HG03280 (cell line): ENCODE measurements at regions not wholly inside any gene's neighbourhood (a gene's known extent, or its start where the extent isn't known, plus 50 kb on each side); places are given as distances from the start of the nearest gene placed in this dataset.
"Not testable (repeated sequence)": the region's sequence is repeated elsewhere in the genome, so short reads cannot be mapped to it uniquely, and the experiment has no call there.

Source experiments
- ATAC-seq: cut with Tn5 transposase; IDR thresholded peaks from one replicate; pipeline ENCODE4 v1.9.1; 2021; ENCODE audit warnings: mild to moderate bottlenecking, moderate library complexity; ENCODE audit not compliant: unreplicated experiment

DNA sequence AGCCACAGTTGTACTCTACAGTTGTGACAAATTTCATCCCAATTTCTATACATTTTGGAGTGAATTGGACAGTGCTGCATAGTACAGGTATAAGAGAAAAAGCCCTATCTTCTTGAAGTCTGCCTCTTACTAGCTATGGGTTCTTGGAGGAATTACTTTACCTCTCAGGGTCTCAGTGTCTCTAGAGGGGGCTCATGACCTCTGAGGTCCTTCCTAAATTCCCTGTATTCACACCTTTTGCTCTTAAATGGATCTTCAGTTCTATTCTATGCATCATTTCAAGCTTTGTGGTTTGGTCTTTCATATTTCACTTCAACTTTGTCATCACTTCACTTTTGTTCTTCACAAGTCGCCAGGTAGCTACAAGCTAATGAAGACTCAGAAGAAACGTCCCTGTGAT, 71.2 kb upstream of the ERCC4 start:
- no peak for ATAC-seq

GRCh38 chr16:13850173-13850572, 69.8 kb upstream of the ERCC4 start:
- ATAC-seq: not testable (repeated sequence)

- no peak for ATAC-seq
These were observed 67.1 kb upstream of the ERCC4 start for GRCh38 chr16:13852827-13853226.

GRCh38 chr16:13856398-13856797, 63.6 kb upstream of the ERCC4 start:
- ATAC-seq: no peak

GRCh38 chr16:13856811-13857511, 63.0 kb upstream of the ERCC4 start:
- no peak for ATAC-seq

DNA sequence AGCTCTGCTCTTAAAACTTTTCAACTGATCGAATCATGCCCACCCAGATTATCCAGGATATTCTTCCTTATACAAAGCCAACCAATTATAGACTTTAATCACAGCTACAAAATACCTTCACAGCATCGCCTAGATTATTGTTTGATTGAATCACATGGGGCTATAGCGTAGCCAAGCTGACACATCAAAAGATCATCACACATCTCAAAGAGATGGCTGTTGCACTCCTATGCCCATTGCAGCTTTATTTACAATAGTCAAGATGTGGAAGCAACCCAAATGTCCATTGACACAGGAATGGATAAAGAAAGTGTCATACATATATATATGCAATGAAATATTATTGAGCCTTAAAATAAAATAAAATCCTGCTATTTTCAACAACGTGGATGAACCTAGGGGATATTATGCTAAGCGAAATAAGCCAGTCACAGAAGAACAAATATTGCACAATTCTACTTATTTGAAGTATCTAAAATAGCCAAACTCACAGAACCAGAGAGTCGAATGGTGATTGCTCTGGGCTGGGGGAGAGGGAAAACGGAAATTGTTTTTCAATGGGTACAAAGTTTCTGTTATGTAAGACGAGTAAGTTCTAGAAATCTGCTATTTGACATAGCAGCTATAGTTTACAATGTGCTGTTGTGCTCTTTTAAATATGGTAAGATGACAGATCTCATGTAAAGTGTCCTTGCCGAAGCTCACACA, 60.9 kb upstream of the ERCC4 start:
- ATAC-seq: no peak

GRCh38 chr16:13863075-13863765, 56.7 kb upstream of the ERCC4 start:
- no peak for ATAC-seq

- ATAC-seq: no peak
These were observed 55.3 kb upstream of the ERCC4 start for GRCh38 chr16:13864689-13865088.

- ATAC-seq: no peak
These were observed 53.9 kb upstream of the ERCC4 start for GRCh38 chr16:13866073-13866472.
